ENCODE measurements at regions not wholly inside any gene's neighbourhood (a gene's known extent, or its start where the extent isn't known, plus 50 kb on each side); places are given as distances from the start of the nearest gene placed in this dataset.

- ATAC-seq (no peak), DNase-seq (no peak)
- Histone ChIP-seq H3K27ac (no peak overlapping the region), H3K4me1 (no peaks in the 10 kb centered on the region), H3K4me3 (no peak overlapping the region), H3K27me3 (no peaks in the 10 kb centered on the region), H3K9me3 (no peaks in the 10 kb centered on the region), H3K36me3 (replicated peaks in 1 of 2; ENCODE audit: insufficient read depth in 1 of 2, low read depth in 2 of 2) (no peaks in the 10 kb centered on the region)
- 53 to 59% methylated on average over 10 of the region's 10 CpGs for WGBS, 2 donors
- intact Hi-C loops (cut with DNase I) = no loop called here
- TF ChIP-seq, protein P1, sequence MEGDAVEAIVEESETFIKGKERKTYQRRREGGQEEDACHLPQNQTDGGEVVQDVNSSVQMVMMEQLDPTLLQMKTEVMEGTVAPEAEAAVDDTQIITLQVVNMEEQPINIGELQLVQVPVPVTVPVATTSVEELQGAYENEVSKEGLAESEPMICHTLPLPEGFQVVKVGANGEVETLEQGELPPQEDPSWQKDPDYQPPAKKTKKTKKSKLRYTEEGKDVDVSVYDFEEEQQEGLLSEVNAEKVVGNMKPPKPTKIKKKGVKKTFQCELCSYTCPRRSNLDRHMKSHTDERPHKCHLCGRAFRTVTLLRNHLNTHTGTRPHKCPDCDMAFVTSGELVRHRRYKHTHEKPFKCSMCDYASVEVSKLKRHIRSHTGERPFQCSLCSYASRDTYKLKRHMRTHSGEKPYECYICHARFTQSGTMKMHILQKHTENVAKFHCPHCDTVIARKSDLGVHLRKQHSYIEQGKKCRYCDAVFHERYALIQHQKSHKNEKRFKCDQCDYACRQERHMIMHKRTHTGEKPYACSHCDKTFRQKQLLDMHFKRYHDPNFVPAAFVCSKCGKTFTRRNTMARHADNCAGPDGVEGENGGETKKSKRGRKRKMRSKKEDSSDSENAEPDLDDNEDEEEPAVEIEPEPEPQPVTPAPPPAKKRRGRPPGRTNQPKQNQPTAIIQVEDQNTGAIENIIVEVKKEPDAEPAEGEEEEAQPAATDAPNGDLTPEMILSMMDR (IDR thresholded peaks at IDR 0.05) = no peak
- TF ChIP-seq POLR2A (IDR thresholded peaks at IDR 0.05) = no peak
Observed at GRCh38 chr15:95669146-95669922, 661.2 kb upstream of the NR2F2 start.

GRCh38 chr15:95674031-95674430 lies 656.5 kb upstream of the NR2F2 start:
- Histone ChIP-seq H3K4me1 (no peaks in the 10 kb centered on the region), H3K4me3 (no peak overlapping the region), H3K9me3 (no peaks in the 10 kb centered on the region), H3K36me3 (replicated peaks in 1 of 2; ENCODE audit: insufficient read depth in 1 of 2, low read depth in 2 of 2) (no peaks in the 10 kb centered on the region), H3K27ac (no peak overlapping the region), H3K27me3 (no peaks in the 10 kb centered on the region)
- no peak for ATAC-seq
- TF ChIP-seq POLR2A (IDR thresholded peaks at IDR 0.05) = no peak
- TF ChIP-seq, protein P1 (IDR thresholded peaks at IDR 0.05) = no peak
- intact Hi-C loops (cut with DNase I) = no loop called here
- 65 to 69% methylated on average over 4 of the region's 4 CpGs for WGBS, 2 donors
- no peak for DNase-seq

GRCh38 chr15:95676500-95676899 lies 654.0 kb upstream of the NR2F2 start:
- H3K4me3 ChIP-seq = no peak overlapping the region
- 73 to 85% methylated on average over 3 of the region's 3 CpGs for WGBS, 2 donors
- TF ChIP-seq POLR2A (IDR thresholded peaks at IDR 0.05) = no peak
- TF ChIP-seq, protein P1 (IDR thresholded peaks at IDR 0.05) = no peak
- ATAC-seq (no peak), DNase-seq (no peak)
- intact Hi-C loops (cut with DNase I) = no loop called here
- H3K9me3 ChIP-seq = no peaks in the 10 kb centered on the region
- H3K27ac ChIP-seq = no peak overlapping the region
- no peaks in the 10 kb centered on the region for H3K36me3 ChIP-seq (replicated peaks in 1 of 2; ENCODE audit: insufficient read depth in 1 of 2, low read depth in 2 of 2)
- H3K4me1 ChIP-seq = no peaks in the 10 kb centered on the region
- no peaks in the 10 kb centered on the region for H3K27me3 ChIP-seq

DNA sequence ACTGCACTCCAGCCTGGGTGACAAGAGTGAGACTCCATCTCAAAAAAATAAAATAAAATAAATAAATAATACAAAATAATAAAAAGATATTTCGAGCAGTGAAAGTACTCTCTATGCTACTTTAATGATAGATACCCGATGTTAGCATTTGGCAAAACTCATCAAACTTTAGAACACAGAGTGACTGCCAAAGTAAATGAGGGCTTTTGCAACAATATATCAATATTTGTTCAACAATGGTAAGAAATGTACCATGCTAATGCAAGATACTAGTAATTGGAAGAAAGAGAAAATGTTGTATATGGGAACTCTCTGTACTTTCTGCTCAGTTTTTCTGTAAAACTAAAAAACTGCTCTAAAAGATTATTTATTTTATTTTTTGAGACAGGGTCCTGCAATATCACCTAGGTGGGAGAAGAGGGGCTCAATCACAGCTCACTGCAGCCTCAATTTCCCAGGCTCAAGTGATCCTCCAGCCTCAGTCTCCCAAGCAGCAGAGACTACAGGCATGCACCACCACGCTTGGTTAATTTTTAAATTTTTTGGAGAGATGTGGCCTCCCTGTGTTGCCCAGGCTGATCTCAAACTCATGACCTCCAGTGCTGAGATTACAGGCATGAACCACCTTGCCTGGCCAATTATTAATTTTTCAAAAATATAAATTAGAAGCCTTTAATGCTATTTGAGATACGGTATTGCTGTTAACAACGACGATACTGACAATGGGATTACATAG lies 650.5 kb upstream of the NR2F2 start:
- DNase-seq = no peak
- no peaks in the 10 kb centered on the region for H3K9me3 ChIP-seq
- TF ChIP-seq POLR2A (IDR thresholded peaks at IDR 0.05) = no peak
- TF ChIP-seq, protein P1 (IDR thresholded peaks at IDR 0.05) = no peak
- H3K4me3 ChIP-seq = no peak overlapping the region
- WGBS, 2 donors = 73 to 75% methylated on average over 6 of the region's 6 CpGs
- H3K4me1 ChIP-seq = no peaks in the 10 kb centered on the region
- H3K27ac ChIP-seq = no peak overlapping the region
- H3K27me3 ChIP-seq = no peaks in the 10 kb centered on the region
- no peaks in the 10 kb centered on the region for H3K36me3 ChIP-seq (replicated peaks in 1 of 2; ENCODE audit: insufficient read depth in 1 of 2, low read depth in 2 of 2)
- intact Hi-C loops (cut with DNase I) = no loop called here
- ATAC-seq = no peak

All from body of pancreas (tissue), 4 donors.